LNCaP clone FGC (cell line): ENCODE measurements at regions not wholly inside any gene's neighbourhood (a gene's known extent, or its start where the extent isn't known, plus 50 kb on each side); places are given as distances from the start of the nearest gene placed in this dataset.

Source experiments
- DNase-seq: peaks from one replicate; pipeline ENCODE4 v3.0.0-alpha.2; 2011; ENCODE audit warnings: low read depth
- H3K4me3 ChIP-seq: 2 replicates; pipeline ENCODE4 v1.5.1; 2011; ENCODE audit warnings: mild to moderate bottlenecking, low read depth, low read length, control low read depth
- TF ChIP-seq, protein P1 (sequence below): IDR thresholded peaks from 2 replicates; pipeline ENCODE4 v1.5.1; 2012; ENCODE audit warnings: mild to moderate bottlenecking; ENCODE audit not compliant: control insufficient read depth, insufficient read depth; ENCODE audit errors: extremely low read depth

- TF ChIP-seq, protein P1, sequence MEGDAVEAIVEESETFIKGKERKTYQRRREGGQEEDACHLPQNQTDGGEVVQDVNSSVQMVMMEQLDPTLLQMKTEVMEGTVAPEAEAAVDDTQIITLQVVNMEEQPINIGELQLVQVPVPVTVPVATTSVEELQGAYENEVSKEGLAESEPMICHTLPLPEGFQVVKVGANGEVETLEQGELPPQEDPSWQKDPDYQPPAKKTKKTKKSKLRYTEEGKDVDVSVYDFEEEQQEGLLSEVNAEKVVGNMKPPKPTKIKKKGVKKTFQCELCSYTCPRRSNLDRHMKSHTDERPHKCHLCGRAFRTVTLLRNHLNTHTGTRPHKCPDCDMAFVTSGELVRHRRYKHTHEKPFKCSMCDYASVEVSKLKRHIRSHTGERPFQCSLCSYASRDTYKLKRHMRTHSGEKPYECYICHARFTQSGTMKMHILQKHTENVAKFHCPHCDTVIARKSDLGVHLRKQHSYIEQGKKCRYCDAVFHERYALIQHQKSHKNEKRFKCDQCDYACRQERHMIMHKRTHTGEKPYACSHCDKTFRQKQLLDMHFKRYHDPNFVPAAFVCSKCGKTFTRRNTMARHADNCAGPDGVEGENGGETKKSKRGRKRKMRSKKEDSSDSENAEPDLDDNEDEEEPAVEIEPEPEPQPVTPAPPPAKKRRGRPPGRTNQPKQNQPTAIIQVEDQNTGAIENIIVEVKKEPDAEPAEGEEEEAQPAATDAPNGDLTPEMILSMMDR: no peak
- no peak for DNase-seq
- no peak overlapping the region for H3K4me3 ChIP-seq
These were observed 102.2 kb upstream of the ITGA1 start for GRCh38 chr5:52685566-52685965.

DNA sequence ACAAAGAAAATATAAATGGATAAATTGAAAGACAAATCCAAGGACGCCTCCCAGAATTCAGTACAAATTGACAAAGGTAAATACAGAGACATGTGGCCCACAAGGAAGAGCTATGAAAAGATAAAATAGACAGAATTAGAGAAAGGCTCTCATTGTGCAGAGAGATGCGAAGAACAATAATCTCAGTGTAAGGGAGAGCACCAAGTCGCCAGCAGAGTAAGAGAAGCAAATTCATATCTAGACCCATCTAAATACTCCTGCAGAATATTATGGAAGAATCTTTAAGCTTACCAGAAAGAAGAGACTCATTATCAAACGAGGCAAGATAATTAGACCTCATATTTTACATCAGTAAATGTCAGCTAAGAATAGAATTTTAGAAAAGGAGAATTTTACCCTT, 101.7 kb upstream of the ITGA1 start:
- DNase-seq: no peak
- TF ChIP-seq, protein P1: no peak
- H3K4me3 ChIP-seq: no peak overlapping the region

DNA sequence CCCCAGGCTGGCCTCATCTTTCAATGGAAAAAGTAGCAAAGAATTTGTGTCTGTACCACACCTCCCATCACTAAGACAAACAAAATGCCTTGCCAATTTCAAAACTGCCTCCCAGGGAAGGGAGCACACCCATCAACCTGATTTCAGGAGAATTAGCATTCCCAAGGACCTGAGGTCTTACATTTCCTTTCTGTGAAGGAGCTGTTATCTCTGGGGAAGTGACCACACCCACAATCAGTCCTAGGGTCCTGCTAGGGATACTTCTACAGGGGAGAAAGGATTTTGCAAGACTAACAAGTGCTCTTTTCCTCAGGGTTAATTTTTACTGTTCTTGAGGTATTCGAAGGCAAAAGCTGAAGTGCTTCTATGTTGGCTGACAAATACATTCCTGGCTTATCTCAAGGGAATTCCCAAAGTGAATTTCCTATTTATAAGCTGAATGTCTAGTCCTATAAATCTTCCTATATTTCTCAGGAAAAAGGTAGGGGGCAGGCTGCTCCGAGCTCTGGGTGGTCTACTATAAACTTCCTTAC, 97.4 kb upstream of the ITGA1 start:
- no peak for DNase-seq
- TF ChIP-seq, protein P1: no peak
- H3K4me3 ChIP-seq: no peak overlapping the region

- TF ChIP-seq, protein P1: no peak
- no peak for DNase-seq
- H3K4me3 ChIP-seq: no peak overlapping the region
These were observed 95.7 kb upstream of the ITGA1 start for GRCh38 chr5:52692039-52692438.

DNA sequence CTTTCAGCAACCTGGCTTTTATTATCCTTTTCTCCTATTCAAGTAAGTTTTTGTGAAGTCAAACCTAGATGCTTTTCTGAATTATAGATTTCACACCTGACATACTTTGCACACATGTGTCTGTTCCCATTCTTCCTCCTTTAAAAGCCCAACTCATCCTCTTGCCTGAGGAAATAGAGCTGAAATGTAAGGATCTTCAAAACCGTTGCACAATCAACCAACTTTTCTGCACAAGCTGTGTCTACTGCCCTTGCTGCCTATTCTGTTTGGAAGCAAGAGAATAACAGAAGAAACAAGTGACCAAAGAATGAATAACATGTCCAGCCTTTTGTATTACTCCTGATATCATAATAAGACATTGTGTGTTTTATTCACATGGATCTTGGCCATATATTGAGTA, 95.1 kb upstream of the ITGA1 start:
- no peak overlapping the region for H3K4me3 ChIP-seq
- TF ChIP-seq, protein P1: no peak
- no peak for DNase-seq

DNA sequence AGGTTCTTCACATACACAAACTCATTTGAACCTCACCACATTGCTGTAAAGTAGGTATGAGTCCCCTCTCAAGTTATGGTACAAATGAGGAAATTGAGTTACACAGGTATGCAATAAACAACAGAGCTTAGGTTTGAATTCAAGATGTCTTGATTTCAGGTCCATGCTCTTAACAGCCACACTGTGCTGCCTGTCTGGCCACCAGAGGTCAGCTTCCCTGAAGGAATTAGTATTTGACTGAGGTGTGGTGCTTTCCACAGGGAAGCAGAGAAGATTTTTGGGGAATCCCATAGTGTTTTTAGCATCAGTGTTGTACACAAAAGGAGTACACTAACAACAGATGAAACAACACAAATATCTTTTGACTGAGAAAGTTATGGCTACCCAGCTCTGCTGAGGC, 94.4 kb upstream of the ITGA1 start:
- no peak overlapping the region for H3K4me3 ChIP-seq
- TF ChIP-seq, protein P1: peak; percentile 79
- no peak for DNase-seq

- TF ChIP-seq, protein P1: no peak
- no peak overlapping the region for H3K4me3 ChIP-seq
- no peak for DNase-seq
These were observed 93.9 kb upstream of the ITGA1 start for GRCh38 chr5:52693836-52694235.
